HL-60 (cell line): ENCODE measurements at regions not wholly inside any gene's neighbourhood (a gene's known extent, or its start where the extent isn't known, plus 50 kb on each side); places are given as distances from the start of the nearest gene placed in this dataset.

ENCODE experiments used
- DNase-seq, 2 experiments: peaks; one replicate each; pipeline ENCODE4 v3.0.0-alpha.2; 2010 to 2020; ENCODE audit warnings: low read depth in 1 of 2, low spot score in 1 of 2
- H3K27ac ChIP-seq: fragments of 250-450 bp; sonication (Bioruptor Pico); replicated peaks from 2 replicates; pipeline ENCODE4 v1.5.1; 2020; ENCODE audit warnings: mild to moderate bottlenecking, moderate library complexity
- H3K27me3 ChIP-seq: fragments of 250-450 bp; sonication (Bioruptor Pico); 2 replicates; pipeline ENCODE4 v1.5.1; 2021; ENCODE audit warnings: mild to moderate bottlenecking, moderate library complexity; ENCODE audit not compliant: insufficient read depth, poor library complexity, severe bottlenecking
- H3K4me3 ChIP-seq: replicated peaks from 2 replicates; pipeline ENCODE4 v1.5.1; 2011; ENCODE audit warnings: mild to moderate bottlenecking, control low read depth, low read length; ENCODE audit not compliant: insufficient read depth
- GABPA ChIP-seq: IDR thresholded peaks from 2 replicates; pipeline ENCODE4 v1.6.1; 2012; ENCODE audit warnings: low read depth
- POLR2AphosphoS5 ChIP-seq: IDR thresholded peaks from 2 replicates; pipeline ENCODE4 v1.6.1; 2012; ENCODE audit warnings: low read depth
- SPI1 ChIP-seq: IDR thresholded peaks from 2 replicates; pipeline ENCODE4 v1.6.1; 2012; ENCODE audit warnings: low read depth, mild to moderate bottlenecking, borderline replicate concordance
- TF ChIP-seq, protein P1 (sequence below): IDR thresholded peaks from one replicate; pipeline ENCODE4 v1.5.1; 2011; ENCODE audit warnings: low read length, control low read depth, inconsistent platforms; ENCODE audit not compliant: insufficient read depth
- TF ChIP-seq, protein P2 (sequence below): IDR thresholded peaks from 2 replicates; pipeline ENCODE4 v1.6.1; 2012; ENCODE audit warnings: low read depth; ENCODE audit not compliant: insufficient replicate concordance

DNA sequence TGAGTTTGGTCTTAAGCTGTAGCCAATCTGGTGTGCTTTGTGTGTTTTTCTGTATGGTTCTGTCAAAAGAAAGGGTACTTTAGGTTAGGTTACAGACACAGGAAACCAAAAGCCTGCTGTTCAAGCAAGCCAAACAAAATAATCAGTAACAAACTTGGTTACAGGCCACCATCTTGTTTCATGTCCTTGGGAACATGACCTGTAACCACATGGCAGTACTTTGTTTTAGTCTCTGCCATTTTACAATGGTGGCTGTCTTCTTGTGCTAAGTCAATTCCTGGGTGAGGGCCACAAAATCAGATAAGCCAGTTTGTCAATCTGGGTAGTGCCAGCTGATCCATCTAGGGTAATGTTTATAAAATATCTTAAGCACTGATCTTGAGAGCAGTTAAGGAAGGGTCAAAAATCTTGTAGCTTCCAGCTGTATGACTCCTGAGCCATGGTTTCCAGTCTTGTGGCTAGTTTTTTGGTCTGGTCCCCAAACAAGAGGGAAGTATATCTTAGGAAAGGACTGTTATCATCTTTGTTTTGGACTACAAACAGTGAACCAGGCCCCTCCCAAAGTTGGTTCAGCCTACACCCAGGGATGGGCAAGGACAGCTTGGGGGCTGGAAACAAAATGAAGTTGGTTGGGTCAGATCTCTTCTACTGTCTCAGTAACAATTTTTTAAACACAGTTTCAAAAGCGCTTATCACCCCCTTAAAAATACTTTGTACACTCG, 90.0 kb downstream of the IGLL5 start:
- Histone ChIP-seq H3K4me3 (no peak overlapping the region), H3K27ac (no peak overlapping the region), H3K27me3 (no peaks in the 10 kb centered on the region)
- TF ChIP-seq, protein P1, sequence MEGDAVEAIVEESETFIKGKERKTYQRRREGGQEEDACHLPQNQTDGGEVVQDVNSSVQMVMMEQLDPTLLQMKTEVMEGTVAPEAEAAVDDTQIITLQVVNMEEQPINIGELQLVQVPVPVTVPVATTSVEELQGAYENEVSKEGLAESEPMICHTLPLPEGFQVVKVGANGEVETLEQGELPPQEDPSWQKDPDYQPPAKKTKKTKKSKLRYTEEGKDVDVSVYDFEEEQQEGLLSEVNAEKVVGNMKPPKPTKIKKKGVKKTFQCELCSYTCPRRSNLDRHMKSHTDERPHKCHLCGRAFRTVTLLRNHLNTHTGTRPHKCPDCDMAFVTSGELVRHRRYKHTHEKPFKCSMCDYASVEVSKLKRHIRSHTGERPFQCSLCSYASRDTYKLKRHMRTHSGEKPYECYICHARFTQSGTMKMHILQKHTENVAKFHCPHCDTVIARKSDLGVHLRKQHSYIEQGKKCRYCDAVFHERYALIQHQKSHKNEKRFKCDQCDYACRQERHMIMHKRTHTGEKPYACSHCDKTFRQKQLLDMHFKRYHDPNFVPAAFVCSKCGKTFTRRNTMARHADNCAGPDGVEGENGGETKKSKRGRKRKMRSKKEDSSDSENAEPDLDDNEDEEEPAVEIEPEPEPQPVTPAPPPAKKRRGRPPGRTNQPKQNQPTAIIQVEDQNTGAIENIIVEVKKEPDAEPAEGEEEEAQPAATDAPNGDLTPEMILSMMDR = no peak
- DNase-seq = no peak

DNA sequence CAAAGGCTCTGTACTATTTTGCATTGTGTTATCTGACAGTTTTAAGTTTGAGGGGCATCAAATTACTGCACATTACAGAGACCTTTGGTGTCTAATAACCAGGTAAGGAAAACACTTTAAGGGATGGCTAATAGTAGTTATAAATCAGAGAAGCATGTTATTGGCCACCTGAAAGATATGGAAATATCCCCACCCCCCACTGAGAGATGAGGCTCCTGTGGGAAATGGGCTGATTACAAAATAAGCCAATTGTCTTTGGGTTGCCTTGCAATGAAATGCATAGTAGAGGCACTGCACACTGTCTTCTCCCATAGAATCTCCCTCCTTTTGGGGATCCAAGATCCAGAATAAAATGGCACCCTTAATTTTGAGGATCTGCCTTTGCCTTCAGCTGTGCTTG, 91.0 kb downstream of the IGLL5 start:
- no peak overlapping the region for H3K27ac ChIP-seq
- H3K27me3 ChIP-seq = peaks cover under 1% of the 10 kb centered on the region
- DNase-seq = no peak
- H3K4me3 ChIP-seq = no peak overlapping the region
- no peak for TF ChIP-seq SPI1
- no peak for TF ChIP-seq GABPA
- TF ChIP-seq, protein P2, sequence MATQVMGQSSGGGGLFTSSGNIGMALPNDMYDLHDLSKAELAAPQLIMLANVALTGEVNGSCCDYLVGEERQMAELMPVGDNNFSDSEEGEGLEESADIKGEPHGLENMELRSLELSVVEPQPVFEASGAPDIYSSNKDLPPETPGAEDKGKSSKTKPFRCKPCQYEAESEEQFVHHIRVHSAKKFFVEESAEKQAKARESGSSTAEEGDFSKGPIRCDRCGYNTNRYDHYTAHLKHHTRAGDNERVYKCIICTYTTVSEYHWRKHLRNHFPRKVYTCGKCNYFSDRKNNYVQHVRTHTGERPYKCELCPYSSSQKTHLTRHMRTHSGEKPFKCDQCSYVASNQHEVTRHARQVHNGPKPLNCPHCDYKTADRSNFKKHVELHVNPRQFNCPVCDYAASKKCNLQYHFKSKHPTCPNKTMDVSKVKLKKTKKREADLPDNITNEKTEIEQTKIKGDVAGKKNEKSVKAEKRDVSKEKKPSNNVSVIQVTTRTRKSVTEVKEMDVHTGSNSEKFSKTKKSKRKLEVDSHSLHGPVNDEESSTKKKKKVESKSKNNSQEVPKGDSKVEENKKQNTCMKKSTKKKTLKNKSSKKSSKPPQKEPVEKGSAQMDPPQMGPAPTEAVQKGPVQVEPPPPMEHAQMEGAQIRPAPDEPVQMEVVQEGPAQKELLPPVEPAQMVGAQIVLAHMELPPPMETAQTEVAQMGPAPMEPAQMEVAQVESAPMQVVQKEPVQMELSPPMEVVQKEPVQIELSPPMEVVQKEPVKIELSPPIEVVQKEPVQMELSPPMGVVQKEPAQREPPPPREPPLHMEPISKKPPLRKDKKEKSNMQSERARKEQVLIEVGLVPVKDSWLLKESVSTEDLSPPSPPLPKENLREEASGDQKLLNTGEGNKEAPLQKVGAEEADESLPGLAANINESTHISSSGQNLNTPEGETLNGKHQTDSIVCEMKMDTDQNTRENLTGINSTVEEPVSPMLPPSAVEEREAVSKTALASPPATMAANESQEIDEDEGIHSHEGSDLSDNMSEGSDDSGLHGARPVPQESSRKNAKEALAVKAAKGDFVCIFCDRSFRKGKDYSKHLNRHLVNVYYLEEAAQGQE = no peak
- TF ChIP-seq, protein P1 = no peak
- TF ChIP-seq POLR2AphosphoS5 = no peak

DNA sequence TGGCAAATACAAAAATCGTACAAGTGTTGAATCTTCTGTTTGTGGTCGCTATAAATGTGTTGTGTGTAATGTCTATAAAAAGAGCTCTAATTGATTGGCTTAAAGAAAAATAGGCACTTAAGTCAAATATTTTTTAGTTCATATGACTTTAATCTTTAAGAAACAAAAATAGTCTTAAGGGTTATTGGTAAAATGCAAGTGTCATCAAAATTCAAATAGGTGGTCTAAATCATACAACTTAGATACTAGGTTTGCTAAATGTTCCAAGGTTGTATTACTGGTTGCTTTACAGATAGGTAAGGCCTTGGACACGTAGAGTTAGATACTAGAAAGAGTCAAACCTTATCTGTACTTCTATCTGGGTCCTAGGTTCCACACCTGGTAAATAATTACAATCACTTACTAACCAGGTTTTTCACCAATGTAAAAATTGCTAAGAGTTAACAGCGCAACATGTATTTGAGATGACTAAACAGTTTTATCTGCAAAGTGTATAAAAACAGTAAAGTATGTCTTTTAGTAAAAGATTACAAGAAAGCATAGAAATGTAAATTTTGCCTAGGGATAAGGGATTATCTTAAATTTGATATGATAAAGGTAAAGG, 91.1 kb upstream of the GNAZ start:
- TF ChIP-seq GABPA (no peak), POLR2AphosphoS5 (no peak), SPI1 (no peak)
- TF ChIP-seq, protein P1 = no peak
- TF ChIP-seq, protein P2 = no peak
- no peak for DNase-seq
- peaks cover 3% of the 10 kb centered on the region for H3K27me3 ChIP-seq
- H3K27ac ChIP-seq = no peak overlapping the region
- H3K4me3 ChIP-seq = no peak overlapping the region

DNA sequence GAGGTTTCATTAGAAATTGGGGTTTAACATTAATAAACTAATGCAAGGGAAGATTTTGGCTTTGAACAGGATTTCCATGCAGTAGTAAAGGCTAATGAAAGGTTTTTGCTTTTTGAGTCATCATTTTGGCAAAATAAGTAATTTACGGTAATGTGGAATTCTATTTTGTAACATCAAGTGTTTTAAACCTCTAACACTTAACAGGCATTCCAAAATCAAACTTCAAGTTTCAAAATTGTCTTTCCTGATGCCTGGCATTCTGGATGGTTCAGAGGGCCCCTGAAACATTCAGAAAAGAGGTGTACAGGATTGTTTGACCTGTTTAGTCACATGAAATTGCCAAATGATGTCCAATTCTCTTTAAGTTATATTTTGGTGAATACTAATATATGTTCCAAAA, 90.4 kb upstream of the GNAZ start:
- Histone ChIP-seq H3K4me3 (no peak overlapping the region), H3K27ac (no peak overlapping the region), H3K27me3 (peaks cover 3% of the 10 kb centered on the region)
- DNase-seq = no peak
- TF ChIP-seq, protein P1 = no peak
- TF ChIP-seq, protein P2 = no peak
- TF ChIP-seq POLR2AphosphoS5 = no peak
